ENCODE measurements at regions not wholly inside any gene's neighbourhood (a gene's known extent, or its start where the extent isn't known, plus 50 kb on each side); places are given as distances from the start of the nearest gene placed in this dataset.

DNA sequence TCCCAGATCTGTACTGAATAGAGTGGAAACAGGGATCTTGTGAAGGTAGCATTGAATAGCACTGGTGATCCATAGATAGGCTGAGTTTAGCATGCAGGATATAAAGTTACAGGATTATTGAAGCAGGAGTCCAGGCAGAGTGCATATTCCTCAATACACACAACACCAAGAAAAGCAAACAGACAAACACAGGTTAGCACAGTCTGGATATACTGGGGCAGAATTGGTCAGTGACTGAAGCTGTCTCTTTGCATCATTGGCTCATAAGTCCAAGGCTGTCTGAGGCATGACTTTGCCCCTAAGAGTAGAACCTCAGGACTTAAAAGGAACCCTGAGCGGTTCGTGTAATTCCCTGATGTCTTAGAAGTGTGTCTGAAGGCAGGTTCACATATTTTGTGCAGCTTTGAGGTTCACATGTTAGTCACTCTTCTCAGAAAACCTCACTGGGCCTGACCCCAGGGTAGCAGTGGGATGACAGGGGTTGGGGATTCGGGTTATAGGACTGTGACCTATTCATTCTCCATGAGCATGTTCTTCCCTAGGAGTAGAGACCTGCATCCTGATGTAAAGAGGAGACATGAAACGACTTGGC is 134.6 kb downstream of the AASDH start:
- Histone ChIP-seq H3K36me3 (ENCODE audit: insufficient read depth, low read length, poor library complexity, severe bottlenecking) (no peaks in the 10 kb centered on the region), H3K4me3 (ENCODE audit: low read depth, low read length, poor library complexity, severe bottlenecking) (no peak overlapping the region), H3K9me3 (ENCODE audit: low read depth, low read length, poor library complexity, severe bottlenecking) (no peaks in the 10 kb centered on the region), H3K4me1 (ENCODE audit: insufficient read depth, low read length, poor library complexity, severe bottlenecking) (no peaks in the 10 kb centered on the region), H3K27me3 (replicated peaks; ENCODE audit: insufficient read depth, low read depth, low read length, poor library complexity) (no peaks in the 10 kb centered on the region), H3K27ac (ENCODE audit: low read depth, low read length, poor library complexity, severe bottlenecking) (no peak overlapping the region)
- ChIA-PET POLR2A (ENCODE audit: low non-redundant PET) (interaction anchor here (0.6 kb wide), 1 partner anchor 710 kb away, joined by 3 read pairs; no protein-coding TSS in a partner anchor), CTCF (no interaction called here)
- intact Hi-C loops (cut with micrococcal nuclease; ENCODE audit: unreplicated experiment): no loop called here
- no TSS peak for BruUV-seq (replicated peaks)
- TF ChIP-seq EZH2 (IDR thresholded peaks at IDR 0.05; ENCODE audit: borderline replicate concordance, low read depth, low read length, poor library complexity, severe bottlenecking): no peak
- TF ChIP-seq, protein P1, sequence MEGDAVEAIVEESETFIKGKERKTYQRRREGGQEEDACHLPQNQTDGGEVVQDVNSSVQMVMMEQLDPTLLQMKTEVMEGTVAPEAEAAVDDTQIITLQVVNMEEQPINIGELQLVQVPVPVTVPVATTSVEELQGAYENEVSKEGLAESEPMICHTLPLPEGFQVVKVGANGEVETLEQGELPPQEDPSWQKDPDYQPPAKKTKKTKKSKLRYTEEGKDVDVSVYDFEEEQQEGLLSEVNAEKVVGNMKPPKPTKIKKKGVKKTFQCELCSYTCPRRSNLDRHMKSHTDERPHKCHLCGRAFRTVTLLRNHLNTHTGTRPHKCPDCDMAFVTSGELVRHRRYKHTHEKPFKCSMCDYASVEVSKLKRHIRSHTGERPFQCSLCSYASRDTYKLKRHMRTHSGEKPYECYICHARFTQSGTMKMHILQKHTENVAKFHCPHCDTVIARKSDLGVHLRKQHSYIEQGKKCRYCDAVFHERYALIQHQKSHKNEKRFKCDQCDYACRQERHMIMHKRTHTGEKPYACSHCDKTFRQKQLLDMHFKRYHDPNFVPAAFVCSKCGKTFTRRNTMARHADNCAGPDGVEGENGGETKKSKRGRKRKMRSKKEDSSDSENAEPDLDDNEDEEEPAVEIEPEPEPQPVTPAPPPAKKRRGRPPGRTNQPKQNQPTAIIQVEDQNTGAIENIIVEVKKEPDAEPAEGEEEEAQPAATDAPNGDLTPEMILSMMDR (conservative IDR thresholded peaks at IDR 0.05; ENCODE audit: low read depth, low read length): no peak
- DNase-seq (ENCODE audit: low spot score): no peak

DNA sequence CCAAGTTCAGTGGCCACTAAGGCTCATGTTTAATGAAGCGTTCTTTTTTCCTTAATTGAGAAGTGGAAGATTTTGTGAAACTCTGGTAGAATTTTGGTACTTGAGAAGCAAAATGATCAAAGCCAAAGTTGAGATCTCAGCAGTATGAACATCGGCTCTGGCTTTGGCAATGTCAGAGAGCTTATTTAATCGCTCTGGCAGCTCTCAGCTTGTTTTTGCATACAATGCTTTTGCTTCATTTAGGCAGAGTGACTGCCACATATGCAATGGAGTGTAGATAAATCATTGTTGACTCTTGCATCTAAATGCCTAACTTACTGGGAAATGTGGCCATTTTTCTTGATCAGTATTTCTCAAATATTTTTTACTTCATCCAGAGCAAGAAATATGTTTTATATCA is 135.7 kb downstream of the AASDH start:
- H3K36me3 ChIP-seq (ENCODE audit: insufficient read depth, low read length, poor library complexity, severe bottlenecking): no peaks in the 10 kb centered on the region
- no peaks in the 10 kb centered on the region for H3K27me3 ChIP-seq (replicated peaks; ENCODE audit: insufficient read depth, low read depth, low read length, poor library complexity)
- BruUV-seq (replicated peaks): no TSS peak
- ChIA-PET POLR2A (ENCODE audit: low non-redundant PET) (no interaction called here), CTCF (no interaction called here)
- H3K9me3 ChIP-seq (ENCODE audit: low read depth, low read length, poor library complexity, severe bottlenecking): no peaks in the 10 kb centered on the region
- H3K4me1 ChIP-seq (ENCODE audit: insufficient read depth, low read length, poor library complexity, severe bottlenecking): no peaks in the 10 kb centered on the region
- no peak overlapping the region for H3K4me3 ChIP-seq (ENCODE audit: low read depth, low read length, poor library complexity, severe bottlenecking)
- intact Hi-C loops (cut with micrococcal nuclease; ENCODE audit: unreplicated experiment): no loop called here
- TF ChIP-seq, protein P1 (conservative IDR thresholded peaks at IDR 0.05; ENCODE audit: low read depth, low read length): no peak
- TF ChIP-seq EZH2 (IDR thresholded peaks at IDR 0.05; ENCODE audit: borderline replicate concordance, low read depth, low read length, poor library complexity, severe bottlenecking): no peak
- no peak overlapping the region for H3K27ac ChIP-seq (ENCODE audit: low read depth, low read length, poor library complexity, severe bottlenecking)
- no peak for DNase-seq (ENCODE audit: low spot score)

DNA sequence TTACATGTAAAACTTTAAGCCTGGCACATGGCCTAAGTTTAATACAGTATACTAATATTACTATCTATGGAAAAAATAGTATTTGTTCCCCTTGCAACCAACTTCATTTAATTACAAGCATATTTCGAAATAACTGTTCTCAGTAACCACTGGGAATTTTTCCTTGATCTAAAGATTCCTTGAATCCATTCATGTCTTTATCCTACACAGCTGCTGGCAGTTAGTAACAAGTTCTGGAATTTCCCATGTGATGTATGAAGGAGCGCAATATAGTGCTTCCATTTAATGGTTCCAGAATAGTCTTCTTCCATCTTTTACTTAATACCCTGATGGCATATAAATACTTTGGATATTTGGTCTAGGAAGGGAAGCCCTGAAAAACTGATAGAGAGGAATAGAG is 136.5 kb downstream of the AASDH start:
- no peaks in the 10 kb centered on the region for H3K9me3 ChIP-seq (ENCODE audit: low read depth, low read length, poor library complexity, severe bottlenecking)
- no peak for DNase-seq (ENCODE audit: low spot score)
- no peak overlapping the region for H3K4me3 ChIP-seq (ENCODE audit: low read depth, low read length, poor library complexity, severe bottlenecking)
- no TSS peak for BruUV-seq (replicated peaks)
- no peak for TF ChIP-seq EZH2 (IDR thresholded peaks at IDR 0.05; ENCODE audit: borderline replicate concordance, low read depth, low read length, poor library complexity, severe bottlenecking)
- TF ChIP-seq, protein P1 (conservative IDR thresholded peaks at IDR 0.05; ENCODE audit: low read depth, low read length): no peak
- no peaks in the 10 kb centered on the region for H3K27me3 ChIP-seq (replicated peaks; ENCODE audit: insufficient read depth, low read depth, low read length, poor library complexity)
- POLR2A ChIA-PET (ENCODE audit: low non-redundant PET): no interaction called here
- H3K4me1 ChIP-seq (ENCODE audit: insufficient read depth, low read length, poor library complexity, severe bottlenecking): no peaks in the 10 kb centered on the region
- H3K36me3 ChIP-seq (ENCODE audit: insufficient read depth, low read length, poor library complexity, severe bottlenecking): no peaks in the 10 kb centered on the region
- CTCF ChIA-PET: no interaction called here
- intact Hi-C loops (cut with micrococcal nuclease; ENCODE audit: unreplicated experiment): no loop called here
- no peak overlapping the region for H3K27ac ChIP-seq (ENCODE audit: low read depth, low read length, poor library complexity, severe bottlenecking)
